OCI-LY3 (cell line): ENCODE measurements at regions not wholly inside any gene's neighbourhood (a gene's known extent, or its start where the extent isn't known, plus 50 kb on each side); places are given as distances from the start of the nearest gene placed in this dataset.

Experiments used
- H2AFZ ChIP-seq: fragments of 200-600, 300-600 bp; shearing (Covaris generic); 2 replicates; pipeline ENCODE4 v1.6.0; 2014; ENCODE audit warnings: antibody characterized with exemption, low read depth, low read length
- H3K27ac ChIP-seq: fragments of 200-600, 300-600 bp; sonication (generic); 2 replicates; pipeline ENCODE4 v1.5.1; 2014; ENCODE audit warnings: mild to moderate bottlenecking, low read length, moderate library complexity, mixed read lengths
- H3K27me3 ChIP-seq: fragments of 200-600, 300-600 bp; sonication (generic); 2 replicates; pipeline ENCODE4 v1.6.1; 2014; ENCODE audit warnings: low read depth, low read length, mixed read lengths
- H3K36me3 ChIP-seq: fragments of 200-600, 300-600 bp; sonication (generic); replicated peaks from 2 replicates; pipeline ENCODE3; 2014; ENCODE audit warnings: low read depth, low read length, mixed read lengths
- H3K4me1 ChIP-seq: fragments of 300-600, 200-600 bp; sonication (generic); 2 replicates; pipeline ENCODE4 v1.6.1; 2014; ENCODE audit warnings: low read length, mixed read lengths
- H3K4me2 ChIP-seq: fragments of 200-600, 300-600 bp; sonication (generic); 2 replicates; pipeline ENCODE4 v1.6.1; 2014; ENCODE audit warnings: low read length, mixed read lengths
- H3K4me3 ChIP-seq: fragments of 300-600, 200-600 bp; sonication (generic); 2 replicates; pipeline ENCODE4 v1.5.1; 2014; ENCODE audit warnings: antibody characterized with exemption, mild to moderate bottlenecking, low read length, moderate library complexity
- H3K79me2 ChIP-seq: fragments of 300-600, 200-600 bp; shearing (Covaris generic); 2 replicates; pipeline ENCODE4 v1.6.1; 2014; ENCODE audit warnings: mild to moderate bottlenecking, low read length, mixed read lengths
- H3K9ac ChIP-seq: fragments of 300-600, 200-600 bp; shearing (Covaris generic); 2 replicates; pipeline ENCODE4 v1.6.0; 2014; ENCODE audit warnings: mild to moderate bottlenecking, low read length, moderate library complexity
- H3K9me3 ChIP-seq: fragments of 200-600, 300-600 bp; shearing (Covaris generic); 2 replicates; pipeline ENCODE4 v1.6.1; 2014; ENCODE audit warnings: low read length, mixed read lengths; ENCODE audit not compliant: insufficient read depth
- H4K20me1 ChIP-seq: fragments of 200-600, 300-600 bp; sonication (generic); 2 replicates; pipeline ENCODE4 v1.6.1; 2016; ENCODE audit warnings: low read length, mixed read lengths; ENCODE audit not compliant: insufficient read depth
- CTCF ChIP-seq: fragments of 200-600, 300-600 bp; sonication (generic); IDR thresholded peaks from 2 replicates; pipeline ENCODE4 v1.5.1; 2014; ENCODE audit warnings: antibody characterized with exemption, low read length, low read depth
- EZH2phosphoT487 ChIP-seq: fragments of 200-600 bp; shearing (Covaris generic); IDR thresholded peaks from 2 replicates; pipeline ENCODE4 v1.6.1; 2018; ENCODE audit warnings: antibody characterized with exemption, mixed run types, low read depth

- Histone ChIP-seq H3K27ac (no peak overlapping the region), H3K4me1 (peaks cover 6% of the 10 kb centered on the region; the same call in 1 of the 2 replicates), H4K20me1 (no peaks in the 10 kb centered on the region), H3K4me2 (no peak overlapping the region), H3K9me3 (peaks cover 16% of the 10 kb centered on the region; the same call in 1 of the 2 replicates), H3K27me3 (no peaks in the 10 kb centered on the region), H3K9ac (no peak overlapping the region), H3K4me3 (no peak overlapping the region), H3K79me2 (no peaks in the 10 kb centered on the region), H2AFZ (no peak overlapping the region), H3K36me3 (peaks cover 21% of the 10 kb centered on the region)
- TF ChIP-seq CTCF, result no peak
- TF ChIP-seq EZH2phosphoT487, result no peak
Measured at GRCh38 chr5:12169536-12169935, 265.3 kb upstream of the CTNND2 start.

- TF ChIP-seq EZH2phosphoT487 (no peak), CTCF (no peak)
- Histone ChIP-seq H3K4me2 (no peak overlapping the region), H3K27ac (no peak overlapping the region), H3K79me2 (no peaks in the 10 kb centered on the region), H2AFZ (no peak overlapping the region), H3K4me3 (no peak overlapping the region), H3K9me3 (no peaks in the 10 kb centered on the region), H3K9ac (no peak overlapping the region), H4K20me1 (no peaks in the 10 kb centered on the region), H3K4me1 (no peaks in the 10 kb centered on the region), H3K36me3 (no peaks in the 10 kb centered on the region), H3K27me3 (no peaks in the 10 kb centered on the region)
Measured at GRCh38 chr5:12162863-12163262, 258.6 kb upstream of the CTNND2 start.

GRCh38 chr5:12147513-12147912, 243.3 kb upstream of the CTNND2 start:
- Histone ChIP-seq H3K4me2 (no peak overlapping the region), H3K36me3 (no peaks in the 10 kb centered on the region), H3K4me3 (no peak overlapping the region), H4K20me1 (no peaks in the 10 kb centered on the region), H3K27me3 (no peaks in the 10 kb centered on the region), H3K79me2 (no peaks in the 10 kb centered on the region), H3K9ac (no peak overlapping the region), H3K9me3 (0 out of 2 replicates have a peak, but pooled peaks cover 4% of the 10 kb centered on the region), H3K4me1 (no peaks in the 10 kb centered on the region), H3K27ac (no peak overlapping the region), H2AFZ (no peak overlapping the region)
- no peak for TF ChIP-seq CTCF
- no peak for TF ChIP-seq EZH2phosphoT487

- Histone ChIP-seq H3K9ac (no peak overlapping the region), H3K9me3 (0 out of 2 replicates have a peak, but pooled peaks cover 4% of the 10 kb centered on the region), H3K27ac (no peak overlapping the region), H3K36me3 (no peaks in the 10 kb centered on the region), H3K4me3 (no peak overlapping the region), H2AFZ (no peak overlapping the region), H4K20me1 (no peaks in the 10 kb centered on the region), H3K79me2 (no peaks in the 10 kb centered on the region), H3K4me2 (no peak overlapping the region), H3K4me1 (no peaks in the 10 kb centered on the region), H3K27me3 (no peaks in the 10 kb centered on the region)
- no peak for TF ChIP-seq CTCF
Measured at GRCh38 chr5:12141496-12141895, 237.2 kb upstream of the CTNND2 start.
